ENCODE measurements at regions not wholly inside any gene's neighbourhood (a gene's known extent, or its start where the extent isn't known, plus 50 kb on each side); places are given as distances from the start of the nearest gene placed in this dataset.

DNA sequence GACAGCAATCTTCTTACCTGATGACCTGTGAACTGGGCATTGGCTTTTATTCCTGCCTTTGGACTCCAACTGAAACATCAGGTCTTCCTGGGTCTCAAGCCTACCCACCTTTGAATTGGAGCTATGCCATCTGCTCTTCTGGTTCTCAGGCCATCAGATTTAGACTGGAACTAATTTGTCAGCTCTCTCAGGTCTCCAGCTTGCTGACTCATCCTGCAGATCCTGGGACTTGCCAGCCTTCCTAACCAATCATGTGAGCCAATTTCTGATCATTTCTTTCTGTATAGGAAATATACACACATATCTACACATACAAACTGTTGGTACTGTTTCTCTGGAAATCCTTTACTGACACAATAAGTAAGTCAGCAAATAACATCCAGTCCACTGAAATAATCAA, 65.3 kb upstream of the TSPAN8 start:
- DNase-seq (ENCODE audit: extremely low spot score), result no peak
- Histone ChIP-seq H3K4me3 (no peak overlapping the region), H3K27me3 (no peaks in the 10 kb centered on the region), H3K27ac (replicated peaks in 1 of 4) (no peak overlapping the region), H3K4me1 (no peaks in the 10 kb centered on the region), H3K36me3 (no peaks in the 10 kb centered on the region), H3K9me3 (no peaks in the 10 kb centered on the region)
- intact Hi-C loops (cut with DNase I), result no loop called here
- TF ChIP-seq, protein P1, sequence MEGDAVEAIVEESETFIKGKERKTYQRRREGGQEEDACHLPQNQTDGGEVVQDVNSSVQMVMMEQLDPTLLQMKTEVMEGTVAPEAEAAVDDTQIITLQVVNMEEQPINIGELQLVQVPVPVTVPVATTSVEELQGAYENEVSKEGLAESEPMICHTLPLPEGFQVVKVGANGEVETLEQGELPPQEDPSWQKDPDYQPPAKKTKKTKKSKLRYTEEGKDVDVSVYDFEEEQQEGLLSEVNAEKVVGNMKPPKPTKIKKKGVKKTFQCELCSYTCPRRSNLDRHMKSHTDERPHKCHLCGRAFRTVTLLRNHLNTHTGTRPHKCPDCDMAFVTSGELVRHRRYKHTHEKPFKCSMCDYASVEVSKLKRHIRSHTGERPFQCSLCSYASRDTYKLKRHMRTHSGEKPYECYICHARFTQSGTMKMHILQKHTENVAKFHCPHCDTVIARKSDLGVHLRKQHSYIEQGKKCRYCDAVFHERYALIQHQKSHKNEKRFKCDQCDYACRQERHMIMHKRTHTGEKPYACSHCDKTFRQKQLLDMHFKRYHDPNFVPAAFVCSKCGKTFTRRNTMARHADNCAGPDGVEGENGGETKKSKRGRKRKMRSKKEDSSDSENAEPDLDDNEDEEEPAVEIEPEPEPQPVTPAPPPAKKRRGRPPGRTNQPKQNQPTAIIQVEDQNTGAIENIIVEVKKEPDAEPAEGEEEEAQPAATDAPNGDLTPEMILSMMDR (IDR thresholded peaks at IDR 0.05), result no peak
- TF ChIP-seq EP300 (IDR thresholded peaks at IDR 0.05) (no peak), POLR2A (IDR thresholded peaks at IDR 0.05; ENCODE audit: low read depth) (no peak), POLR2AphosphoS5 (IDR thresholded peaks at IDR 0.05) (no peak)

DNA sequence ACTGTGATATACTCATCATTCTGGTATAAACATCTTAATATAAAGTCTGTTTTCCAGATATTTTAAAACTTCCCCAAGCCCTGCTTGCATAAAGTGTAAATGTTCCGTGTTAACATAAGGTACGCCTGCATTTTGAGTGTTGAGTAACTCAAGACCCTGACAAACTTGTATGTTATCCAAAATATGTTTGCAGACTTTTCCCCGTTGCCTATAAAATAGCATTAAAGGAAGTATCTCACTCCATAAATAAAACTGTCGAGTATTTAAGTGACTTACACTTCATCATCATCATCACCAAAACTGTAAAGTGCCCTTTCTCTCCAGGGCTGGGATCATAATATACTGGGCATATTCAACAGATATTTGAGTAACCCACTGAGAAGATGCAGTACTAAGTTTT, 64.6 kb upstream of the TSPAN8 start:
- 83% methylated on average over 4 of the region's 4 CpGs for WGBS
- Histone ChIP-seq H3K27me3 (no peaks in the 10 kb centered on the region), H3K9me3 (no peaks in the 10 kb centered on the region), H3K4me1 (no peaks in the 10 kb centered on the region), H3K4me3 (no peak overlapping the region), H3K36me3 (no peaks in the 10 kb centered on the region), H3K27ac (replicated peaks in 1 of 4) (no peak overlapping the region)
- TF ChIP-seq POLR2A (IDR thresholded peaks at IDR 0.05; ENCODE audit: low read depth), result no peak
- TF ChIP-seq, protein P1 (IDR thresholded peaks at IDR 0.05), result no peak
- no peak for TF ChIP-seq POLR2AphosphoS5 (IDR thresholded peaks at IDR 0.05)
- no peak for TF ChIP-seq EP300 (IDR thresholded peaks at IDR 0.05)
- no peak for DNase-seq (ENCODE audit: extremely low spot score)
- intact Hi-C loops (cut with DNase I), result no loop called here

GRCh38 chr12:71220260-71220659, 62.5 kb upstream of the TSPAN8 start:
- TF ChIP-seq, protein P1 (IDR thresholded peaks at IDR 0.05), result no peak
- TF ChIP-seq POLR2A (IDR thresholded peaks at IDR 0.05; ENCODE audit: low read depth) (no peak), POLR2AphosphoS5 (IDR thresholded peaks at IDR 0.05) (no peak), EP300 (IDR thresholded peaks at IDR 0.05) (no peak)
- Histone ChIP-seq H3K27me3 (no peaks in the 10 kb centered on the region), H3K36me3 (no peaks in the 10 kb centered on the region), H3K9me3 (no peaks in the 10 kb centered on the region), H3K4me3 (no peak overlapping the region), H3K27ac (replicated peaks in 1 of 4) (no peak overlapping the region), H3K4me1 (no peaks in the 10 kb centered on the region)
- DNase-seq (ENCODE audit: extremely low spot score), result no peak
- 72% methylated on average over 3 of the region's 3 CpGs for WGBS
- intact Hi-C loops (cut with DNase I), result no loop called here

- intact Hi-C loops (cut with DNase I), result no loop called here
- TF ChIP-seq, protein P1 (IDR thresholded peaks at IDR 0.05), result no peak
- no peak for TF ChIP-seq EP300 (IDR thresholded peaks at IDR 0.05)
- TF ChIP-seq POLR2A (IDR thresholded peaks at IDR 0.05; ENCODE audit: low read depth), result no peak
- TF ChIP-seq POLR2AphosphoS5 (IDR thresholded peaks at IDR 0.05), result no peak
- H3K36me3 ChIP-seq, result no peaks in the 10 kb centered on the region
- WGBS, result 75% methylated on average over 3 of the region's 3 CpGs
- DNase-seq (ENCODE audit: extremely low spot score), result no peak
- no peak overlapping the region for H3K27ac ChIP-seq (replicated peaks in 1 of 4)
- no peak overlapping the region for H3K4me3 ChIP-seq
- no peaks in the 10 kb centered on the region for H3K27me3 ChIP-seq
- H3K4me1 ChIP-seq, result peaks cover 0 to 4% (median 0%) of the 10 kb centered on the region in 4 donors
- H3K9me3 ChIP-seq, result no peaks in the 10 kb centered on the region
Observed at GRCh38 chr12:71219224-71219623, 61.4 kb upstream of the TSPAN8 start.

- intact Hi-C loops (cut with DNase I), result no loop called here
- Histone ChIP-seq H3K9me3 (no peaks in the 10 kb centered on the region), H3K4me1 (peaks cover 0 to 4% (median 0%) of the 10 kb centered on the region in 4 donors), H3K4me3 (no peak overlapping the region), H3K27me3 (no peaks in the 10 kb centered on the region), H3K36me3 (no peaks in the 10 kb centered on the region), H3K27ac (replicated peaks in 1 of 4) (no peak overlapping the region)
- no peak for DNase-seq (ENCODE audit: extremely low spot score)
- WGBS, result 34% methylated on average over 1 of the region's 1 CpG
- TF ChIP-seq, protein P1 (IDR thresholded peaks at IDR 0.05), result no peak
- TF ChIP-seq POLR2A (IDR thresholded peaks at IDR 0.05; ENCODE audit: low read depth) (no peak), EP300 (IDR thresholded peaks at IDR 0.05) (no peak), POLR2AphosphoS5 (IDR thresholded peaks at IDR 0.05) (no peak)
Observed at GRCh38 chr12:71218616-71219015, 60.8 kb upstream of the TSPAN8 start.
